ENCODE measurements at regions not wholly inside any gene's neighbourhood (a gene's known extent, or its start where the extent isn't known, plus 50 kb on each side); places are given as distances from the start of the nearest gene placed in this dataset.

DNA sequence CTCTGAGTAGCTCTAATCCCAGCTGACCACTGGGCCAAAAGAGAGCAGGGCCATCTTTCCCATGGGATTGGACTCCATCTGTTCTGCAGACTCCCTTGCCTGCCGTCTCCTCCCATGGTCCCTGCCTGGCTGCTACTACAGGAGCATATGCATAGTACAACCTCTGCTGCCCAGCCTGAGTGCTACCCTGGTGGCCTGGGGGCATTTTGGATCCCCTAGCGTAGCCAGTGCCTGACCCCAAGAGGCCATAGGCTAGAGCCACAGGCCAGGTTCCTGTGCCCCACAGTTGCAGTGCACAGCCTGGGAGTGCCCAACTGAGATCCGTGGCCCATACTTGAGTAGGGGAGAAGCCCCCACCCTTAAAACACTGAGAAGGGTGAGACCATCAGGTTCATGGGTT is 280.3 kb downstream of the CCDC85A start:
- TF ChIP-seq CTCF (IDR thresholded peaks at IDR 0.05; ENCODE audit: low read depth, low read length) = no peak
- TF ChIP-seq, protein P1, sequence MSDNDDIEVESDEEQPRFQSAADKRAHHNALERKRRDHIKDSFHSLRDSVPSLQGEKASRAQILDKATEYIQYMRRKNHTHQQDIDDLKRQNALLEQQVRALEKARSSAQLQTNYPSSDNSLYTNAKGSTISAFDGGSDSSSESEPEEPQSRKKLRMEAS (IDR thresholded peaks at IDR 0.05; ENCODE audit: low read depth, low read length) = no peak

Measured in NB4 (cell line).